HEK293T (cell line): ENCODE measurements at regions not wholly inside any gene's neighbourhood (a gene's known extent, or its start where the extent isn't known, plus 50 kb on each side); places are given as distances from the start of the nearest gene placed in this dataset.

Experiments
- CTCF ChIA-PET: fragments of 350-600 bp; formaldehyde crosslinking; extraction: SDS; loops from one replicate; lab custom pipeline; 2021; ENCODE audit warnings: antibody characterized with exemption, inconsistent platforms; lab: Yijun Ruan, JAX
- POLR2A ChIA-PET: fragments of 350-600 bp; formaldehyde crosslinking; extraction: SDS; loops from one replicate; lab custom pipeline; 2020; ENCODE audit warnings: antibody characterized with exemption, inconsistent platforms; lab: Yijun Ruan, JAX
- DNase-seq: peaks from one replicate; pipeline ENCODE4 v3.0.0; 2012; ENCODE audit warnings: mixed read lengths; ENCODE audit errors: extremely low spot score
- ARNT ChIP-seq: fragments of 450-650 bp; IDR thresholded peaks from 2 replicates; pipeline ENCODE4 v1.6.1; 2017; ENCODE audit warnings: mild to moderate bottlenecking
- BHLHE40 ChIP-seq: fragments of 450-650 bp; IDR thresholded peaks from 2 replicates; pipeline ENCODE4 v1.6.1; 2016; ENCODE audit warnings: mild to moderate bottlenecking, moderate library complexity, borderline replicate concordance
- CTBP1 ChIP-seq: fragments of 450-650 bp; IDR thresholded peaks from 2 replicates; pipeline ENCODE4 v1.6.1; 2016; ENCODE audit warnings: borderline replicate concordance
- ELF4 ChIP-seq: fragments of 450-650 bp; IDR thresholded peaks from 2 replicates; pipeline ENCODE4 v1.6.1; 2017; ENCODE audit warnings: antibody characterized with exemption
- FOXA1 ChIP-seq: fragments of 450-650 bp; IDR thresholded peaks from 2 replicates; pipeline ENCODE4 v1.6.1; 2016; ENCODE audit warnings: mild to moderate bottlenecking
- FOXK2 ChIP-seq: fragments of 450-650 bp; IDR thresholded peaks from 2 replicates; pipeline ENCODE4 v1.6.1; 2016; ENCODE audit warnings: mild to moderate bottlenecking
- FOXM1 ChIP-seq: fragments of 450-650 bp; IDR thresholded peaks from 2 replicates; pipeline ENCODE4 v1.6.1; 2017; ENCODE audit warnings: mild to moderate bottlenecking, borderline replicate concordance
- HDGF ChIP-seq: fragments of 450-650 bp; IDR thresholded peaks from 2 replicates; pipeline ENCODE4 v1.6.1; 2017; ENCODE audit warnings: antibody characterized with exemption, borderline replicate concordance
- L3MBTL2 ChIP-seq: fragments of 450-650 bp; conservative IDR thresholded peaks from 2 replicates; pipeline ENCODE4 v1.6.1; 2016; ENCODE audit warnings: mild to moderate bottlenecking
- LEF1 ChIP-seq: fragments of 450-650 bp; IDR thresholded peaks from 2 replicates; pipeline ENCODE4 v1.6.1; 2017; ENCODE audit warnings: mild to moderate bottlenecking, borderline replicate concordance
- NFRKB ChIP-seq: fragments of 450-650 bp; IDR thresholded peaks from 2 replicates; pipeline ENCODE4 v1.6.1; 2016; ENCODE audit warnings: mild to moderate bottlenecking, moderate library complexity
- PKNOX1 ChIP-seq: fragments of 450-650 bp; IDR thresholded peaks from 2 replicates; pipeline ENCODE4 v1.6.1; 2016
- SP1 ChIP-seq: fragments of 450-650 bp; IDR thresholded peaks from 2 replicates; pipeline ENCODE4 v1.6.1; 2017
- SUZ12 ChIP-seq: fragments of 450-650 bp; IDR thresholded peaks from 2 replicates; pipeline ENCODE4 v1.6.1; 2016; ENCODE audit warnings: mild to moderate bottlenecking
- TARDBP ChIP-seq: fragments of 450-650 bp; IDR thresholded peaks from 2 replicates; pipeline ENCODE4 v1.6.1; 2016
- ZNF384 ChIP-seq: fragments of 450-650 bp; IDR thresholded peaks from 2 replicates; pipeline ENCODE4 v1.6.1; 2016

GRCh38 chr5:56343988-56344387, 110.9 kb upstream of the ANKRD55 start:
- DNase-seq, result no peak
- ChIA-PET POLR2A (no interaction called here), CTCF (no interaction called here)
- no peak for TF ChIP-seq HDGF
- no peak for TF ChIP-seq ARNT
- no peak for TF ChIP-seq FOXM1
- no peak for TF ChIP-seq ZNF384
- TF ChIP-seq FOXK2, result no peak
- TF ChIP-seq NFRKB, result no peak
- no peak for TF ChIP-seq ELF4
- no peak for TF ChIP-seq L3MBTL2
- TF ChIP-seq SP1, result no peak
- no peak for TF ChIP-seq TARDBP
- TF ChIP-seq FOXA1, result no peak
- TF ChIP-seq CTBP1, result no peak
- no peak for TF ChIP-seq LEF1
- TF ChIP-seq SUZ12, result no peak

- POLR2A ChIA-PET, result no interaction called here
- DNase-seq, result no peak
- TF ChIP-seq ZNF384, result no peak
- TF ChIP-seq ARNT, result no peak
- TF ChIP-seq FOXA1, result no peak
- no peak for TF ChIP-seq BHLHE40
- no peak for TF ChIP-seq FOXM1
- no peak for TF ChIP-seq FOXK2
- TF ChIP-seq HDGF, result no peak
- no peak for TF ChIP-seq CTBP1
- CTCF ChIA-PET, result interaction anchor here (0.5 kb wide), 1 partner anchor 904 kb away, joined by 4 read pairs; no protein-coding TSS in a partner anchor
Measured at GRCh38 chr5:56342616-56343015, 109.5 kb upstream of the ANKRD55 start.

GRCh38 chr5:56340196-56340980, 107.3 kb upstream of the ANKRD55 start:
- POLR2A ChIA-PET, result no interaction called here
- TF ChIP-seq LEF1 (no peak), CTBP1 (no peak), ZNF384 (no peak), HDGF (no peak), SP1 (no peak), ELF4 (no peak), L3MBTL2 (no peak), FOXK2 (no peak), NFRKB (no peak)
- CTCF ChIA-PET, result interaction anchor here (0.6 kb wide), 1 partner anchor 250 kb away, joined by 3 read pairs; no protein-coding TSS in a partner anchor
- DNase-seq, result no peak

- TF ChIP-seq FOXA1 (no peak), ARNT (no peak), ELF4 (no peak), FOXM1 (no peak), NFRKB (no peak), TARDBP (no peak), SUZ12 (no peak), PKNOX1 (no peak), CTBP1 (no peak), BHLHE40 (no peak), HDGF (no peak), ZNF384 (no peak), LEF1 (no peak), L3MBTL2 (no peak), FOXK2 (no peak), SP1 (no peak)
- ChIA-PET CTCF (no interaction called here), POLR2A (no interaction called here)
- DNase-seq, result no peak
Measured at GRCh38 chr5:56339732-56340131, 106.6 kb upstream of the ANKRD55 start.

GRCh38 chr5:56337715-56338319, 104.7 kb upstream of the ANKRD55 start:
- DNase-seq, result no peak
- TF ChIP-seq FOXA1, result no peak
- no peak for TF ChIP-seq ZNF384
- TF ChIP-seq NFRKB, result no peak
- ChIA-PET CTCF (no interaction called here), POLR2A (no interaction called here)

GRCh38 chr5:56335212-56335611, 102.1 kb upstream of the ANKRD55 start:
- CTCF ChIA-PET, result no interaction called here
- no peak for DNase-seq
- no peak for TF ChIP-seq SUZ12
- TF ChIP-seq L3MBTL2, result no peak
- TF ChIP-seq CTBP1, result no peak
- no peak for TF ChIP-seq HDGF
- no peak for TF ChIP-seq TARDBP
- TF ChIP-seq ZNF384, result no peak
- no peak for TF ChIP-seq SP1
- TF ChIP-seq PKNOX1, result no peak
- no peak for TF ChIP-seq FOXM1
- no peak for TF ChIP-seq FOXA1
- TF ChIP-seq FOXK2, result no peak
- no peak for TF ChIP-seq ARNT
- TF ChIP-seq LEF1, result no peak
- TF ChIP-seq BHLHE40, result no peak
- TF ChIP-seq NFRKB, result no peak
- no peak for TF ChIP-seq ELF4
- POLR2A ChIA-PET, result no interaction called here
